Thyroid gland (tissue), 4 donors: ENCODE measurements at regions not wholly inside any gene's neighbourhood (a gene's known extent, or its start where the extent isn't known, plus 50 kb on each side); places are given as distances from the start of the nearest gene placed in this dataset.

Experiments used
- POLR2A ChIP-seq, 2 donors: fragments of 450-650 bp; IDR thresholded peaks; one replicate each; pipeline ENCODE4 v1.6.1; 2017; ENCODE audit warnings: antibody characterized with exemption in 2 of 2, mild to moderate bottlenecking in 2 of 2, moderate library complexity in 1 of 2
- TF ChIP-seq, protein P1 (sequence below), 6 experiments: fragments of 200-600 bp in 3 of 6; fragments of 450-650 bp in 3 of 6; sonication (generic) in 3 of 6; IDR thresholded peaks; one replicate each; pipeline ENCODE4 v1.5.1; 2016 to 2019; ENCODE audit warnings: antibody characterized with exemption in 6 of 6, mild to moderate bottlenecking in 2 of 6, inconsistent platforms in 1 of 6, moderate library complexity in 1 of 6

DNA sequence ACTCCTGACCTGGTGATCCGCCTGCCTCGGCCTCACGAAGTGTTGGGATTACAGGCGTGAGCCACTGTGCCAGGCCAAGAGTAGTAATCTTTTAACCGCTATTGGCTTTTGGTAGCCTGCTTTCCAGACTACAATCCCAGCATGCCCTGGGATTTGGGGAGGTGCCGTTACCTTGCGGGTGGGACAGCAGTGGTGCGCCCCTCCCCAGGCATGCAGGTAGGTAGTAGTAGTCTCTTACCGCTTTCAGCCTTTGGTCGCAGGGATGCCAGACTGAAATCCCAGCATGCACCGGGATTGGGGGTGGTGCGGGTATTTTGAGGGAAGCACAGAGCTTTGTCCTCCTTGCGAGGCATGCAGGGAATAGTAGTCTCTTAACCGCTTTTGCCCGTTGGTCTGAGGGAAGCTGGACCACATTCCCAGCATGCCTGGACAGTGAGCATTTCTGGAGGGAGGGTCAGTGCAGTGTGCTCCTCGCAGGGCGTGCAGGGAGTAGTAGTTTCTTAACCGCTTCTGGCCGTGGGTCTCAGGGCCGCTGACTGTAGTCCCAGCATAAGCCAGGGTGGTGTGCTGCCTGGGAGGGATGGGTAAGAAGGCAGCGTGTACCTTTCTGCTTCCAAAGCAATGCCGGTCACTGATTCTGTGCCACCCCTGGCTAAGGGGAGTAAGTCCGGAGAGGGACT lies 1686.8 kb downstream of the TP53TG3F start:
- TF ChIP-seq, protein P1, sequence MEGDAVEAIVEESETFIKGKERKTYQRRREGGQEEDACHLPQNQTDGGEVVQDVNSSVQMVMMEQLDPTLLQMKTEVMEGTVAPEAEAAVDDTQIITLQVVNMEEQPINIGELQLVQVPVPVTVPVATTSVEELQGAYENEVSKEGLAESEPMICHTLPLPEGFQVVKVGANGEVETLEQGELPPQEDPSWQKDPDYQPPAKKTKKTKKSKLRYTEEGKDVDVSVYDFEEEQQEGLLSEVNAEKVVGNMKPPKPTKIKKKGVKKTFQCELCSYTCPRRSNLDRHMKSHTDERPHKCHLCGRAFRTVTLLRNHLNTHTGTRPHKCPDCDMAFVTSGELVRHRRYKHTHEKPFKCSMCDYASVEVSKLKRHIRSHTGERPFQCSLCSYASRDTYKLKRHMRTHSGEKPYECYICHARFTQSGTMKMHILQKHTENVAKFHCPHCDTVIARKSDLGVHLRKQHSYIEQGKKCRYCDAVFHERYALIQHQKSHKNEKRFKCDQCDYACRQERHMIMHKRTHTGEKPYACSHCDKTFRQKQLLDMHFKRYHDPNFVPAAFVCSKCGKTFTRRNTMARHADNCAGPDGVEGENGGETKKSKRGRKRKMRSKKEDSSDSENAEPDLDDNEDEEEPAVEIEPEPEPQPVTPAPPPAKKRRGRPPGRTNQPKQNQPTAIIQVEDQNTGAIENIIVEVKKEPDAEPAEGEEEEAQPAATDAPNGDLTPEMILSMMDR (IDR thresholded peaks at IDR 0.05), result no peak
- TF ChIP-seq POLR2A (IDR thresholded peaks at IDR 0.05), result no peak
